ENCODE measurements at regions not wholly inside any gene's neighbourhood (a gene's known extent, or its start where the extent isn't known, plus 50 kb on each side); places are given as distances from the start of the nearest gene placed in this dataset.

DNA sequence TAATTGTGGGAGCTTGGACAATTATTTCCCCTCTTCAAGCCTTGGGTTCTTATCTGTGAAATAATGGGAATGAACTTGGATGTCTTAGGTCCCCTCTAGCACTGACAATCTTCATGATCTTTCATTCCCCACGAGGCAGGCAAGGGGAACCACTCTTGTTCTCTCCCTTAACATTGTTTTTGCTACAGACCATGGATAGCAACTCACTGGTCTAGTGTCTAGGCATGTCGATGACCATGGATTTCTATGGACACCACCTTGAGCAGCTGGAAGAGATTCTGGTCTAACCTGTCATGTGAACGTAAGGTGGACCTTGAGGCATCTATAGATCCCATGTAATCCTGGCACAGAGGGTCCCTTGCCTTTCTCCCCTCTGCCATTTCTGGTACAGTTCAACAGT, 104.1 kb upstream of the DHX15 start:
- no peak overlapping the region for H3K4me3 ChIP-seq (ENCODE audit: low read depth, low read length)
- in situ Hi-C loops (cut with HindIII; ENCODE audit: low sequenced_read_pairs), result no loop called here
- no peak for DNase-seq (ENCODE audit: low read depth, low spot score)
- no peak for TF ChIP-seq CTCF (IDR thresholded peaks at IDR 0.05; ENCODE audit: low read depth, low read length)

GRCh38 chr4:24689212-24689611, 104.9 kb upstream of the DHX15 start:
- no peak for DNase-seq (ENCODE audit: low read depth, low spot score)
- in situ Hi-C loops (cut with HindIII; ENCODE audit: low sequenced_read_pairs), result no loop called here
- TF ChIP-seq CTCF (IDR thresholded peaks at IDR 0.05; ENCODE audit: low read depth, low read length), result no peak
- H3K4me3 ChIP-seq (ENCODE audit: low read depth, low read length), result no peak overlapping the region

DNA sequence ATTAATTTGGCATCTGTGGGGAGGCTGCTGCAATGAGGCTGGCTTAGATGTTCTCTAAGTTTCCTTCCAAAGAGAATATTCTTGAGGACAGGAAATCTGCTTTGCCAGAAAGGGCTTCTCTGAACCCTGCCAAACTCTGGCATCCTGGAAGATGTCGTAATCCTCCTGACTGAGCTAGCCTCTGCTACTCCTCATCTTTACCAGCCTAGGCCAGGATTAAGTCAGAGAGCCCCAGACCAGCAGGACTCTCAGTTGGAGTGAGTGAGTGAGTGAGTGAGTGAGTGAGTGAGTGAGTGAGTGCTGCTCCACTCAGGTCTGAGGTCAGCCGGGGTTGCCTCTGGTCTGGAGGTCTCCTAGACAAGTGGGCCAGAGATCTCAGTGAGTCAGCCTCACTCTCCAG, 104.9 kb upstream of the SOD3 start:
- in situ Hi-C loops (cut with HindIII; ENCODE audit: low sequenced_read_pairs), result no loop called here
- no peak overlapping the region for H3K4me3 ChIP-seq (ENCODE audit: low read depth, low read length)
- no peak for TF ChIP-seq CTCF (IDR thresholded peaks at IDR 0.05; ENCODE audit: low read depth, low read length)
- DNase-seq (ENCODE audit: low read depth, low spot score), result no peak

GRCh38 chr4:24693636-24694035, 101.7 kb upstream of the SOD3 start:
- H3K4me3 ChIP-seq (ENCODE audit: low read depth, low read length), result no peak overlapping the region
- no peak for TF ChIP-seq CTCF (IDR thresholded peaks at IDR 0.05; ENCODE audit: low read depth, low read length)
- no peak for DNase-seq (ENCODE audit: low read depth, low spot score)
- in situ Hi-C loops (cut with HindIII; ENCODE audit: low sequenced_read_pairs), result no loop called here

DNA sequence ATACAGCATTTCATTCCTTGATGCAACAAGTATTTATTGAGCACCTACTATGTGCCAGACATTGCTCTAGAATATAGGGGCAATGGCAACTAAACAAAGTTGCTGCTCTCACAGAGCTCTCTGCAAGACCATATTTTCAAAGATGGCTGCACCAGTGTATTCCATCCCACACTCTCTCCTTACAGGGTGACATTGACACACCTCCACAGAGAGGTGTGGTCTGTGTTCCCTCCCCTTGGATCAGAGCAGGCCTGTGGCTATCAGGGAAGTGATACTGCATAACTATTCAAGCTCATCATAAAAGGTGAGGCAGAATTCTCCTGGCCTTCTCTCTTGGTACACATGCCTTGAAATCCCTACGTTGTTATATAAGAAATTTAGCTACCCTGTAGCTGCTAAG, 95.3 kb upstream of the SOD3 start:
- in situ Hi-C loops (cut with HindIII; ENCODE audit: low sequenced_read_pairs), result no loop called here
- TF ChIP-seq CTCF (IDR thresholded peaks at IDR 0.05; ENCODE audit: low read depth, low read length), result no peak
- DNase-seq (ENCODE audit: low read depth, low spot score), result no peak
- H3K4me3 ChIP-seq (ENCODE audit: low read depth, low read length), result no peak overlapping the region

DNA sequence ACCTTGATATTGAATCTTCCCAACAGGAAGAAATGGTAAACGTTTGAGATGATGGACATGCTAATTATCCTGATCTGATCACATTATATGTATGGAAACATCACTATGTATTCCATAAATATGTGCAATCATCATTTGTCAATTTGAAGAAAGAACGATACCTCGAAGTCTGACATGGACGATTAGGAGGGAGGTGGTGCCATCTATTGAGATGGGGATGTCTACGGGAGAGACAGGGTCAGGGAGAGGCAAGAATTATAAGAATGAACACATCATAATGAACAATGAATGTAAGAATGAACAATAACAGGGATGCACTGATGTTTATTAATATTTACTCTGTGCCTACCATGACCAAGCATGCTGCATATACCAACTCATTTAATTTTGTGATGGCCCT, 93.7 kb upstream of the SOD3 start:
- no peak overlapping the region for H3K4me3 ChIP-seq (ENCODE audit: low read depth, low read length)
- no peak for TF ChIP-seq CTCF (IDR thresholded peaks at IDR 0.05; ENCODE audit: low read depth, low read length)
- no peak for DNase-seq (ENCODE audit: low read depth, low spot score)
- in situ Hi-C loops (cut with HindIII; ENCODE audit: low sequenced_read_pairs), result no loop called here

DNA sequence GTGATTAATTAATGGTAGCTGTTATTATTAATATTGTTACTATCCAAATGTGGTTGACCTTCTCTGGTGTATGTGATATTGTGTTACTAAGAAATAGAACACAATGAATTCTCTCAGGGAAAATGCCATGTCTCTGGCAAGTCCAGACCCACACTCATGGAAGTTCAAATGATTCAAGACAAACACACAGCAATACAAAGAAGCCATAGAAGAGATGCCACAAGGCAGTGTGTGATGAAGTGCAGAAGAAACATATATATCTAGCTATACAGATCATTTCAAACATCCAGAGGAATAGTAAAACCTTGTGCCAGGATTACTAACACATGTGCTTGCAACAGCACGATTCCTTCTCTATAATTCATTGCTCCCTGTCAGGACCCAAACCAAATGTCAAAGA, 93.1 kb upstream of the SOD3 start:
- in situ Hi-C loops (cut with HindIII; ENCODE audit: low sequenced_read_pairs), result no loop called here
- no peak for DNase-seq (ENCODE audit: low read depth, low spot score)
- H3K4me3 ChIP-seq (ENCODE audit: low read depth, low read length), result no peak overlapping the region
- TF ChIP-seq CTCF (IDR thresholded peaks at IDR 0.05; ENCODE audit: low read depth, low read length), result no peak
